ENCODE measurements at regions not wholly inside any gene's neighbourhood (a gene's known extent, or its start where the extent isn't known, plus 50 kb on each side); places are given as distances from the start of the nearest gene placed in this dataset.

DNA sequence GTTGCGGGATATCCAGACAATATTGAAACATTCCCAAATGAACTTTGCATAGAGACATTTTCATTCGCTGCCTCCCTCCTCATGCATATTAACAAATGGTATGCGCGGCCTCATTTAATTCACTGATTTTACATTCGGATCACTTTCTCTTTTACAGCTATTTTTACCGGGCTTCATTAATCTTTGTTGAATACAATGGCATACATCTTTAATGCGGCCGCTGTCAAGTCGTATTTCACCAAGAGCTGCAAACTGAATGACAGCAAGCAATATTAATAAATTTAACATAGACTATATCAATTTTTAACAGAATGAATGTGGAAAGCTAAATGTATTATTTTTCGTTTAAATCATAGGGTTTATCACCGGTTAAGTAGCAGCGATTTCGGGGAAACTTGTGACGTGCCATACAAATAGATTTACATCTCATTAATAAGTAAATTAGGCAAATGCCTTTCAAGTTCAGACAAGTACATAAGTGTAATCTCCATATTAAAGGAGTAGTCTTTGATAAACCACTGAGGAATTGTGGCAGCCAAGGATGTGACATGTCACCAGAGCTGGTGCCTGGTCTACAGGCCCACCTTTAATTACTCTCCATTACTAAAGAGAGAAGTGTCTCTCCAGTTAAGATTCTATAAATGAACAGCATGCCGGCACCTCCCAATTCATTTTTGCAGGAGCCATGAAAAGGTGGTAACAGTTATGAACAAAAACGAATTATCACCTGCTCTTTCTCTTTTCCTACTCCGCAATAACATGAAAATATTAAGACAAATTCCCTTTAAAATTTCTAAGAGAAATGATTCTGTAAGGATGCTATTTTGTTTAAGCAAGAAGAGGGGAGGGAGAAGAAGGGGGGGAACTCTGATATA, 568.9 kb upstream of the MKI67 start:
- in situ Hi-C loops (cut with MboI; ENCODE audit: low sequenced_read_pairs): no loop called here

DNA sequence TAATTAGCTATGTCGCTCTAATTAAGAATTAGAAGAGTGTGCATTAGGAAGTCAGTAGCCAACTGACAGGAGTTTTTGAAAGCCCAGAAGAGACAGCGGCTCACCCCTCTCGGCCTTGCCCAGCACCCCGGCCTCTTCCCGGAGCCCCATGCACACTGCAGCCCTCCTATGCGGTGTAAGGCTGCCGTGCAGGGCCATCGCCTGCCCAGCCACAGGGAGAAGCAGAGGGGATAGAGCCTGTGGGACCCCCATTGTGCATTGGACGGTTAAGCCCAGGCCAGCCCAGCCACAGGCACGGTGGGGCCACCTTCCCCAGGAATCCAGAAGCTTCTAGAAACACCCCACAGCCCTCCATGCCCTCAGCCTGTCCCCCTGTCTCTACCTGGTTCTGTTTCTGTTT, 569.7 kb upstream of the MKI67 start:
- in situ Hi-C loops (cut with MboI; ENCODE audit: low sequenced_read_pairs): no loop called here

DNA sequence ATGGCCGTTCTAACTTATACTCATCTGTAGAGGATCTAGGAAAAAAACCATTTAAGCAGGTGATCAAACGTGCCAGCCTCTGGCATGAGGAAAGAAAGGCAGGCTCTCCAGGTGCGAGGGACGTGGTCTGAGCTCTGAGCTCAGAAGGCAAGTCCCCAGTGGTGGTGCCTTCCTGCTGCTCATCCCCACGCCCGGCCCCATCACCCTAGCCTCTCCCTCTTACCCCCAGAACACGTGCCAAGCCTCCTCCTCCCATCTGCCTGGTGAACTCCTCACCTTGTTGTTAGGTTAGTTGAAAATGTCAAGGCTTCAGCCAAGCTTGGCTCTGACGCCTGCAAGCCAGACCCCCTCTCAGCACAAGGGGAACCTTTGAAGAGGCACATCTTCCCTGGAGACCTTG, 571.2 kb upstream of the MKI67 start:
- in situ Hi-C loops (cut with MboI; ENCODE audit: low sequenced_read_pairs): no loop called here

GRCh38 chr10:128701381-128701780, 575.2 kb upstream of the MKI67 start:
- in situ Hi-C loops (cut with MboI; ENCODE audit: low sequenced_read_pairs): no loop called here

DNA sequence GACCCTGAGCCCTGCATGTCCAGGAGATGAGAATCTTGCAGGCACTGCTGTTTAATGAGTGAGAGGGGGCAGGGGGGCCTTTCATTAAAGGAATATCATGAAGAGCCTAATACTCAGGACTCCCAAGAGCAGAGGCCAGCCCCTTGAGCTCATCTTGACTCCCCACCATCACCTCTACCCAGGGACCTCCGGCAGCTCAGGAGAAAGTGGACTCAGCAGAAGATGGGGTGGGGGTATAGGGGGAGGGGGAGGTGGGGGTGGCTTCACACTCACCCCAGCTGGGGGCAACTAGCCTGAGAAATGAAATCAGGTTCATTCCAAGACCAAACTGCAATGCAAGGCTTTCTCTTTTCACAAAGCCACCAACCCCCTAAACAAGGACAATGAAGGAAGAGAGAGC, 575.6 kb upstream of the MKI67 start:
- in situ Hi-C loops (cut with MboI; ENCODE audit: low sequenced_read_pairs): no loop called here

- in situ Hi-C loops (cut with MboI; ENCODE audit: low sequenced_read_pairs): no loop called here
These were observed 578.5 kb upstream of the MKI67 start for GRCh38 chr10:128704716-128705115.

- in situ Hi-C loops (cut with MboI; ENCODE audit: low sequenced_read_pairs): no loop called here
These were observed 582.0 kb upstream of the MKI67 start for GRCh38 chr10:128708182-128708581.

- in situ Hi-C loops (cut with MboI; ENCODE audit: low sequenced_read_pairs): no loop called here
These were observed 583.5 kb upstream of the MKI67 start for GRCh38 chr10:128709686-128710085.

- in situ Hi-C loops (cut with MboI; ENCODE audit: low sequenced_read_pairs): no loop called here
These were observed 584.0 kb upstream of the MKI67 start for GRCh38 chr10:128710098-128710797.

DNA sequence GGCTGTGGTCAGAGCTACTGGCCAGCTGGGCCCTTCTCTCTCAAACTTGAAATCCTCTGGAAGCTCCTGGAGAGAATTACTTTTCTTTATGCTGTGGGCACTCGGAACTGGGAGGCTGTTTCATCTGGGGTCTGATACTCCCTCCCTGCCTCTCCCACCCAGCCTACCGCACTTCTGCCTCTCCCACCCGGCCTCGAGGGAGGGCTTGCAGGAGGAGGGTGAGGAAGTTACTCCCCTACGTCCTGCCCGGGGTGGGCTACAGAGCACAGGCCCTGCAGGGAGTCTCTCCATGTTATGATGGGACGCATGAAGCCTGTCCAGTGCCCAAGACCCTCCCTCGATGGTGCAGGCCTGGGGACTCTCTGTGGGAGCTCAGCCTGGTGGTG, 584.6 kb upstream of the MKI67 start:
- in situ Hi-C loops (cut with MboI; ENCODE audit: low sequenced_read_pairs): no loop called here

DNA sequence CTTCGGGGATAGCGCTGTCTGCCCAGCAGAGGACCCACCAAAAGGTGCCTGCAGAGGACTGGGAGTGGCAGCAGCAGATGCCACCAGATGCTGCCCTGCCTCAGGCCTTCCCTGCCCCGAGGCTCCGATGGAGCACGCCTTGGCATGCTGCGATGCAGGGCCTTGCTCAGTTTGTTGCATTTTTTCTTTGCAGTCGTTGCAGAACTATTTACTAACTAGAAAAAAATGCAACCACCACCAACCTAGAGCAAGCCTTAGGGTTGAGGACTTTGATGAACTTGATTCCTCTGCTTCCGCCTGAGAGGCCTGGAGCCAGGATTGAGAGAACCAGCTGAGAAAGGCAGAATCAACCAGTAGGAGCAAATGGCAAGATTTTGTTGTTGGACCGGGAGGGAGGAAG, 585.6 kb upstream of the MKI67 start:
- in situ Hi-C loops (cut with MboI; ENCODE audit: low sequenced_read_pairs): no loop called here

GRCh38 chr10:128712661-128713400, 586.6 kb upstream of the MKI67 start:
- in situ Hi-C loops (cut with MboI; ENCODE audit: low sequenced_read_pairs): no loop called here

DNA sequence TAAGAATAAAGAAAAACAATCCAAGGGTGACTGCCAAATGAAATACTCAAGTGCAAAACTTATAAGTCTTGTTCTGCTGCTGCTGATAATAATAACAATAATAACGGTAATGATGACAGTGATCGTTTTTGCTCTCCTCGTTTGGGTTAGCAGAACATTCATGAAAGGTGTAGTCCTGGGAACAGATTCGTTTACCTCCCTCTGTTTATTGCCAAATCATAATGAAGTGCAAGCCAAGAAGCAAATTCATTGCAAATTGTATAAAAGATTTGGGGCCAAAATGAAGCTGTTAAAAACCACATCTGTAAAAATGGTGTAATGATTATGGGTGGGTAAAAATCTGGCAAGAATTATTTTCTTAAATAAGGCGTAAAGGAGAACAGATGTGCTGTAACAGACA, 587.2 kb upstream of the MKI67 start:
- in situ Hi-C loops (cut with MboI; ENCODE audit: low sequenced_read_pairs): no loop called here

DNA sequence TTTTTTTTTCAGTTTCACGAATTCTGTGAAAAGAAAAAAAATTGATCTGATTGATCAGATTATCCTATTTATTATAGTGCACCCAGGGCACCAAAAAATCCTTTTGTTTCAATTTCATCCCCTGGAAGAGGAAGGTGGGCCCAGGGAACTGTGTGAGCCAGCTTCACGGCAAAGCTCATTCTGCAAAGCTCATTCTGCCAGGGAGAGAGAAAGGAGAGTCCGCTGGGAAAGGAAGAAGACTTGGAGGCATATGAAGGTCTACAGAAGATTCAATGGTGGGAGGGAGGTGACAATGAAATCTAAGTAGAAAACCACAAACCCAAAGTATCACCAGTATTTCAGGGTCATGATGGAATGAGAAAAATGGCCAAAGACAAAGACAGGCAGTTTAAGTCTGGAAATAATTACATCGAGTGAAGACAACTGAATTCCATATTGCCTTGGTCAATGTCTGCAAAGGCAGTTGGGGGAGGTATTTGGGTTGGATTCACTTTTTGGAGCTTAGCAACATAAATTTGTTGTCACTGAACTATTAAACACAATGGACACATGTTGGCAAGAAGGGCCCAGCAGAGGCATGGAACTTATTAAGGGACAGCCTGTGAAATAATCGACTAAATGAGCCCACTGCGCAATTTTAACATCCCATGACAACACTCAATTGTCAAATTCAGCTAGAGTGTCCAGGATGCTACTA, 587.8 kb upstream of the MKI67 start:
- in situ Hi-C loops (cut with MboI; ENCODE audit: low sequenced_read_pairs): no loop called here

- in situ Hi-C loops (cut with MboI; ENCODE audit: low sequenced_read_pairs): no loop called here
These were observed 588.6 kb upstream of the MKI67 start for GRCh38 chr10:128714644-128715415.

DNA sequence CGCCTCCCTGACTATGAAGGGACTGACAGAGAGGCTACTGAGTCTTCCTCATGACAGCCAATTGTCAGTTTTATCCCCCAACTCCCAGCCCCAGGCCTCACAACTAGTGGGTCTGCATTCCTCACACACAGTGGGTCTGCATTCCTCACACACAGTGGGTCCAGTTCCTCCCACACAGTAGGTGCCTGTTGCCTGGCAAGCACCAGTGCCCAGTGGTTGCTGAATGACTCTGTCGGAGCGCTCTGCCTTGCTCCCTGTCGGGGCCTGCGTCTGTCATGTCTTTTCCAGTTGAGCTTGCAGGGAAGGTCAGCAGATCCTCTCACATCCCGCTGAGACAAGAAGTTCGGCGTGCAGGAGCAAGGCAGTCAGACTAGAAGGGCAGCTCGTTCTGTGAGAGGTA, 590.0 kb upstream of the MKI67 start:
- in situ Hi-C loops (cut with MboI; ENCODE audit: low sequenced_read_pairs): no loop called here

DNA sequence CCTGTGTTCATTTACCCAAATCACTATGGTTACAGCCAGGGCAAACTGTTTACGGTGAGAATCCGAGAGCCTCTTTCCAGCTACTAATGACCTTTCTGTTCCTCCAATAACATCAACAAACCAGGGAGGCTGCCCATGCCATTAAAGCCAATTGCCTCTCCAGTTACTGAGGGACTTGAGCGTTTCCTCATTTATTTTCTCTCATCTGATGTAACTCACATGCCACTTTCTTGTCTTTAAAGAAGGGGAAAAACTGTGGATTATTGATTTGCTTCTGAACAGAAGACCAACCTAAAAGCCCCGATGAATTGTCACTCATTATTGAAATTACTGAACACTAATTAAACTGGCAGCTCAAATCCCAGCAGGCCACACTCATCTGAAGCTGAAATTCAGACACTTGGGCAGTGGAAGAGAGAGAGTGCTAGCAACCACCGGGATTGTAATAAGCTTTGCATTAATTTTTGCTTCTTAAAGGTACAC, 595.8 kb upstream of the MKI67 start:
- in situ Hi-C loops (cut with MboI; ENCODE audit: low sequenced_read_pairs): no loop called here

- in situ Hi-C loops (cut with MboI; ENCODE audit: low sequenced_read_pairs): no loop called here
These were observed 596.7 kb upstream of the MKI67 start for GRCh38 chr10:128722947-128723346.

DNA sequence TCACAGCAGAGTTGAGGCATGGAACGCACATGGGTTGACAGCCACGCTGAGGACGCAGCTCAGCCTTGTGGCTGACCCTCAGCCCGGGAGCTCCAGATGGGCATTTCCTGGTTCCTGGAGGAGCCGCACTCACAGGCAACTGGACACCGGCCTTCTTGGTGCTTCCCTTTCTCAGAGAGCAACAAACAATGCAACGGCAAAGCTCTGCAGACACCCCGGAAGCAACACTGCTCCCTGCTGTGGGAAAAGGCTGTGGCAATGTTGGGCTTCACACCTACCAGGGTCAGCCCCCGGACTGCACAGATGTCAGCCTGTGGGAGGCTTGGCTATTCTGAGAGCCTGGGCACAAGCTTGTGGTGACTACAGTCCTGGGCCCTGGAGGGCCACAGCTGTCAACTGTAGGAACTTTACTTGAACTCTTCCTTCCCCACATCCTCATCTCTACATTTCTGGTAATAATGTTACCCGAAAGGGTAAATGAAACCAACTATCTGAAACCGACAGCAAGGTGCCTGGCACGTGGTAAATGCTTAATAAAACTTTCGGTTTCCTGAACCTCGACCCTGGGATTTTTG, 597.5 kb upstream of the MKI67 start:
- in situ Hi-C loops (cut with MboI; ENCODE audit: low sequenced_read_pairs): no loop called here

GRCh38 chr10:128725531-128725930, 599.3 kb upstream of the MKI67 start:
- in situ Hi-C loops (cut with MboI; ENCODE audit: low sequenced_read_pairs): no loop called here
